ENCODE measurements at regions not wholly inside any gene's neighbourhood (a gene's known extent, or its start where the extent isn't known, plus 50 kb on each side); places are given as distances from the start of the nearest gene placed in this dataset.

DNA sequence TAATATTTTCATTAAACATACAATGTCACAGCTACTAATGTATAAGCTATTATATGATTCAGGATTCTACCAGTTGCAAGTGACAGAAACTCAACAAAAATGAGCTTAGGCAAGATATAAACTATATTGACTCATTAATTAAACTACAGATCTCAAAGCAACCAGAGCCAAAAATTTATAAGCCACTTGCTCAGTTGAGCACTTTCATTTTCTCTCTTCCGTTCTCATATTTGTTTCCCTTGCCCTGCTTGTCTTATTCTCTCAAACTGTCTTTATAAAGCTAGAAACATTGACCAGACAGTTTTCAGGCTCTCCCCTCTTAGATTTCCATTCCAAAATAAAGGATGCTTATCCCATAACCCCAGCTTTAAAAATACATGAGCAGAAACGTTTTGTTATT is 60.2 kb upstream of the DGKB start:
- Histone ChIP-seq H3K27me3 (replicated peaks; ENCODE audit: control insufficient read depth, insufficient read depth, low read length) (no peaks in the 10 kb centered on the region), H3K9me3 (no peaks in the 10 kb centered on the region), H3K36me3 (ENCODE audit: control insufficient read depth, insufficient read depth, low read length) (no peaks in the 10 kb centered on the region), H3K4me1 (no peaks in the 10 kb centered on the region), H3K4me3 (ENCODE audit: low read depth, low read length) (no peak overlapping the region)
- POLR2A ChIA-PET = no interaction called here
- TF ChIP-seq, protein P1, sequence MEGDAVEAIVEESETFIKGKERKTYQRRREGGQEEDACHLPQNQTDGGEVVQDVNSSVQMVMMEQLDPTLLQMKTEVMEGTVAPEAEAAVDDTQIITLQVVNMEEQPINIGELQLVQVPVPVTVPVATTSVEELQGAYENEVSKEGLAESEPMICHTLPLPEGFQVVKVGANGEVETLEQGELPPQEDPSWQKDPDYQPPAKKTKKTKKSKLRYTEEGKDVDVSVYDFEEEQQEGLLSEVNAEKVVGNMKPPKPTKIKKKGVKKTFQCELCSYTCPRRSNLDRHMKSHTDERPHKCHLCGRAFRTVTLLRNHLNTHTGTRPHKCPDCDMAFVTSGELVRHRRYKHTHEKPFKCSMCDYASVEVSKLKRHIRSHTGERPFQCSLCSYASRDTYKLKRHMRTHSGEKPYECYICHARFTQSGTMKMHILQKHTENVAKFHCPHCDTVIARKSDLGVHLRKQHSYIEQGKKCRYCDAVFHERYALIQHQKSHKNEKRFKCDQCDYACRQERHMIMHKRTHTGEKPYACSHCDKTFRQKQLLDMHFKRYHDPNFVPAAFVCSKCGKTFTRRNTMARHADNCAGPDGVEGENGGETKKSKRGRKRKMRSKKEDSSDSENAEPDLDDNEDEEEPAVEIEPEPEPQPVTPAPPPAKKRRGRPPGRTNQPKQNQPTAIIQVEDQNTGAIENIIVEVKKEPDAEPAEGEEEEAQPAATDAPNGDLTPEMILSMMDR (IDR thresholded peaks at IDR 0.05; ENCODE audit: insufficient read depth in 1 of 2, low read depth in 1 of 2, low read length in 1 of 2, severe bottlenecking in 1 of 2, unreplicated experiment in 1 of 2) = no peak
- CTCF ChIA-PET = no interaction called here
- no peak overlapping the region for H3K4me3 Mint-ChIP-seq (ENCODE audit: unreplicated experiment)
- H3K9me3 Mint-ChIP-seq (ENCODE audit: unreplicated experiment) = no peaks in the 10 kb centered on the region
- no peak overlapping the region for H3K27ac Mint-ChIP-seq (ENCODE audit: unreplicated experiment)
- intact Hi-C loops (cut with micrococcal nuclease; ENCODE audit: unreplicated experiment) = no loop called here
- BruUV-seq (replicated peaks) = no TSS peak
- no peak for DNase-seq
- no peaks in the 10 kb centered on the region for H3K4me1 Mint-ChIP-seq (ENCODE audit: low read depth, unreplicated experiment)
- H3K27me3 Mint-ChIP-seq (ENCODE audit: insufficient read depth, unreplicated experiment) = no peaks in the 10 kb centered on the region
- no peaks in the 10 kb centered on the region for H3K36me3 Mint-ChIP-seq (ENCODE audit: insufficient read depth, unreplicated experiment)

GRCh38 chr7:14960721-14961120 is 58.2 kb upstream of the DGKB start:
- no peak overlapping the region for H3K4me3 ChIP-seq (ENCODE audit: low read depth, low read length)
- H3K9me3 ChIP-seq = no peaks in the 10 kb centered on the region
- no peaks in the 10 kb centered on the region for H3K36me3 ChIP-seq (ENCODE audit: control insufficient read depth, insufficient read depth, low read length)
- no peaks in the 10 kb centered on the region for H3K27me3 Mint-ChIP-seq (ENCODE audit: insufficient read depth, unreplicated experiment)
- TF ChIP-seq, protein P1 (IDR thresholded peaks at IDR 0.05; ENCODE audit: insufficient read depth in 1 of 2, low read depth in 1 of 2, low read length in 1 of 2, severe bottlenecking in 1 of 2, unreplicated experiment in 1 of 2) = no peak
- no peak for DNase-seq
- no TSS peak for BruUV-seq (replicated peaks)
- H3K4me1 Mint-ChIP-seq (ENCODE audit: low read depth, unreplicated experiment) = no peaks in the 10 kb centered on the region
- no peaks in the 10 kb centered on the region for H3K27me3 ChIP-seq (replicated peaks; ENCODE audit: control insufficient read depth, insufficient read depth, low read length)
- ChIA-PET CTCF (no interaction called here), POLR2A (no interaction called here)
- no peak overlapping the region for H3K4me3 Mint-ChIP-seq (ENCODE audit: unreplicated experiment)
- intact Hi-C loops (cut with micrococcal nuclease; ENCODE audit: unreplicated experiment) = no loop called here
- no peaks in the 10 kb centered on the region for H3K36me3 Mint-ChIP-seq (ENCODE audit: insufficient read depth, unreplicated experiment)
- no peak overlapping the region for H3K27ac Mint-ChIP-seq (ENCODE audit: unreplicated experiment)
- H3K4me1 ChIP-seq = no peaks in the 10 kb centered on the region
- no peaks in the 10 kb centered on the region for H3K9me3 Mint-ChIP-seq (ENCODE audit: unreplicated experiment)

- no TSS peak for BruUV-seq (replicated peaks)
- intact Hi-C loops (cut with micrococcal nuclease; ENCODE audit: unreplicated experiment) = no loop called here
- Histone ChIP-seq H3K4me1 (no peaks in the 10 kb centered on the region), H3K36me3 (ENCODE audit: control insufficient read depth, insufficient read depth, low read length) (no peaks in the 10 kb centered on the region), H3K27me3 (replicated peaks; ENCODE audit: control insufficient read depth, insufficient read depth, low read length) (no peaks in the 10 kb centered on the region), H3K4me3 (ENCODE audit: low read depth, low read length) (no peak overlapping the region), H3K9me3 (no peaks in the 10 kb centered on the region)
- CTCF ChIA-PET = no interaction called here
- Mint-ChIP-seq H3K4me1 (ENCODE audit: low read depth, unreplicated experiment) (no peaks in the 10 kb centered on the region), H3K4me3 (ENCODE audit: unreplicated experiment) (no peak overlapping the region), H3K27me3 (ENCODE audit: insufficient read depth, unreplicated experiment) (peaks cover 3% of the 10 kb centered on the region), H3K27ac (ENCODE audit: unreplicated experiment) (no peak overlapping the region), H3K9me3 (ENCODE audit: unreplicated experiment) (no peaks in the 10 kb centered on the region), H3K36me3 (ENCODE audit: insufficient read depth, unreplicated experiment) (no peaks in the 10 kb centered on the region)
- TF ChIP-seq, protein P1 (IDR thresholded peaks at IDR 0.05; ENCODE audit: insufficient read depth in 1 of 2, low read depth in 1 of 2, low read length in 1 of 2, severe bottlenecking in 1 of 2, unreplicated experiment in 1 of 2) = no peak
- DNase-seq = no peak
- POLR2A ChIA-PET = no interaction called here
These were observed 56.8 kb upstream of the DGKB start for GRCh38 chr7:14959339-14959738.

Data from Caco-2 (cell line).